ENCODE measurements at regions not wholly inside any gene's neighbourhood (a gene's known extent, or its start where the extent isn't known, plus 50 kb on each side); places are given as distances from the start of the nearest gene placed in this dataset.

GRCh38 chr22:49261616-49262015 lies 566.1 kb downstream of the BRD1 start:
- no peak for TF ChIP-seq POLR2A (IDR thresholded peaks at IDR 0.05)
- TF ChIP-seq CTCF (IDR thresholded peaks at IDR 0.05) = no peak

All from heart left ventricle (tissue), 13 donors.